ENCODE measurements at regions not wholly inside any gene's neighbourhood (a gene's known extent, or its start where the extent isn't known, plus 50 kb on each side); places are given as distances from the start of the nearest gene placed in this dataset.

DNA sequence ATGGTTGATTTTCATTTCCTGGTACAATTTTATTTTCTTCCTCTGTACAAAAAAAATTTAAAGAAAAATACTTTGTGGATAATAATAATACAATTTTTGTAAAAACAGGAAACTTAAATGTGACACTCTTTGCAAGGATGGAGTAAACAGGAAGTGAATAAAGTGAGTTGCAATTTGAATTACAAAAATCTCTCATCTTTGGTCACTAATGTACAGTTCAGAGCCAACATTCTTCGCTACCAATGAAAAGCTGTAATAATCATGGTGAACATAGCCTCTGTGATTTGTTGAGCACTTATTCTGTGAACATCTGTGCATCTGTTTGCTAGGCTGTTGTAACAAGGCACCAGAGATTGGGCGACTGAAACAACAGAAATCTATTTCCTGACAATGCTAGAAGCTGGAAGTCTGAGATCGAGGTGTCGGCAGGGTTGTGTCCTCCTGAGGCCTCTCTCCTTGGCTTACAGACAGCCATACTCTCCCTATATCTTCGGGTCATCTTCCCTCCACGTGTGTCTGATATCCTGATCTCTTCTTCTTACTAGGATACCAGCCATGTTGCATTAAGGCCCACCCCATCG, 295.3 kb upstream of the KLF6 start:
- no peak for TF ChIP-seq CREB1 (CRISPR knock-in tag; IDR thresholded peaks at IDR 0.05)
- TF ChIP-seq ZBTB21 (CRISPR knock-in tag; IDR thresholded peaks at IDR 0.05; ENCODE audit: borderline replicate concordance) = no peak
- TF ChIP-seq FOXP1 (CRISPR knock-in tag; IDR thresholded peaks at IDR 0.05; ENCODE audit: borderline replicate concordance) = no peak
- TF ChIP-seq ZNF263 (CRISPR knock-in tag; IDR thresholded peaks at IDR 0.05; ENCODE audit: low read depth) = no peak
- TF ChIP-seq, protein P1, sequence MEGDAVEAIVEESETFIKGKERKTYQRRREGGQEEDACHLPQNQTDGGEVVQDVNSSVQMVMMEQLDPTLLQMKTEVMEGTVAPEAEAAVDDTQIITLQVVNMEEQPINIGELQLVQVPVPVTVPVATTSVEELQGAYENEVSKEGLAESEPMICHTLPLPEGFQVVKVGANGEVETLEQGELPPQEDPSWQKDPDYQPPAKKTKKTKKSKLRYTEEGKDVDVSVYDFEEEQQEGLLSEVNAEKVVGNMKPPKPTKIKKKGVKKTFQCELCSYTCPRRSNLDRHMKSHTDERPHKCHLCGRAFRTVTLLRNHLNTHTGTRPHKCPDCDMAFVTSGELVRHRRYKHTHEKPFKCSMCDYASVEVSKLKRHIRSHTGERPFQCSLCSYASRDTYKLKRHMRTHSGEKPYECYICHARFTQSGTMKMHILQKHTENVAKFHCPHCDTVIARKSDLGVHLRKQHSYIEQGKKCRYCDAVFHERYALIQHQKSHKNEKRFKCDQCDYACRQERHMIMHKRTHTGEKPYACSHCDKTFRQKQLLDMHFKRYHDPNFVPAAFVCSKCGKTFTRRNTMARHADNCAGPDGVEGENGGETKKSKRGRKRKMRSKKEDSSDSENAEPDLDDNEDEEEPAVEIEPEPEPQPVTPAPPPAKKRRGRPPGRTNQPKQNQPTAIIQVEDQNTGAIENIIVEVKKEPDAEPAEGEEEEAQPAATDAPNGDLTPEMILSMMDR (IDR thresholded peaks at IDR 0.05) = no peak
- TF ChIP-seq, protein P2, sequence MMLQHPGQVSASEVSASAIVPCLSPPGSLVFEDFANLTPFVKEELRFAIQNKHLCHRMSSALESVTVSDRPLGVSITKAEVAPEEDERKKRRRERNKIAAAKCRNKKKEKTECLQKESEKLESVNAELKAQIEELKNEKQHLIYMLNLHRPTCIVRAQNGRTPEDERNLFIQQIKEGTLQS (CRISPR knock-in tag; conservative IDR thresholded peaks at IDR 0.05) = no peak
- TF ChIP-seq, protein P3, sequence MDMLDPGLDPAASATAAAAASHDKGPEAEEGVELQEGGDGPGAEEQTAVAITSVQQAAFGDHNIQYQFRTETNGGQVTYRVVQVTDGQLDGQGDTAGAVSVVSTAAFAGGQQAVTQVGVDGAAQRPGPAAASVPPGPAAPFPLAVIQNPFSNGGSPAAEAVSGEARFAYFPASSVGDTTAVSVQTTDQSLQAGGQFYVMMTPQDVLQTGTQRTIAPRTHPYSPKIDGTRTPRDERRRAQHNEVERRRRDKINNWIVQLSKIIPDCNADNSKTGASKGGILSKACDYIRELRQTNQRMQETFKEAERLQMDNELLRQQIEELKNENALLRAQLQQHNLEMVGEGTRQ (CRISPR knock-in tag; IDR thresholded peaks at IDR 0.05) = no peak
- no peak for TF ChIP-seq TEAD4 (CRISPR knock-in tag; IDR thresholded peaks at IDR 0.05)
- TF ChIP-seq ZNF416 (CRISPR knock-in tag; IDR thresholded peaks at IDR 0.05) = no peak
- TF ChIP-seq, protein P4, sequence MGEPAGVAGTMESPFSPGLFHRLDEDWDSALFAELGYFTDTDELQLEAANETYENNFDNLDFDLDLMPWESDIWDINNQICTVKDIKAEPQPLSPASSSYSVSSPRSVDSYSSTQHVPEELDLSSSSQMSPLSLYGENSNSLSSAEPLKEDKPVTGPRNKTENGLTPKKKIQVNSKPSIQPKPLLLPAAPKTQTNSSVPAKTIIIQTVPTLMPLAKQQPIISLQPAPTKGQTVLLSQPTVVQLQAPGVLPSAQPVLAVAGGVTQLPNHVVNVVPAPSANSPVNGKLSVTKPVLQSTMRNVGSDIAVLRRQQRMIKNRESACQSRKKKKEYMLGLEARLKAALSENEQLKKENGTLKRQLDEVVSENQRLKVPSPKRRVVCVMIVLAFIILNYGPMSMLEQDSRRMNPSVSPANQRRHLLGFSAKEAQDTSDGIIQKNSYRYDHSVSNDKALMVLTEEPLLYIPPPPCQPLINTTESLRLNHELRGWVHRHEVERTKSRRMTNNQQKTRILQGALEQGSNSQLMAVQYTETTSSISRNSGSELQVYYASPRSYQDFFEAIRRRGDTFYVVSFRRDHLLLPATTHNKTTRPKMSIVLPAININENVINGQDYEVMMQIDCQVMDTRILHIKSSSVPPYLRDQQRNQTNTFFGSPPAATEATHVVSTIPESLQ (CRISPR knock-in tag; IDR thresholded peaks at IDR 0.05) = no peak
- TF ChIP-seq, protein P5, sequence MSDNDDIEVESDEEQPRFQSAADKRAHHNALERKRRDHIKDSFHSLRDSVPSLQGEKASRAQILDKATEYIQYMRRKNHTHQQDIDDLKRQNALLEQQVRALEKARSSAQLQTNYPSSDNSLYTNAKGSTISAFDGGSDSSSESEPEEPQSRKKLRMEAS (CRISPR knock-in tag; IDR thresholded peaks at IDR 0.05) = no peak
- TF ChIP-seq KAT7 (CRISPR knock-in tag; IDR thresholded peaks at IDR 0.05; ENCODE audit: borderline replicate concordance) = no peak
